GM12878 (cell line): ENCODE measurements at regions not wholly inside any gene's neighbourhood (a gene's known extent, or its start where the extent isn't known, plus 50 kb on each side); places are given as distances from the start of the nearest gene placed in this dataset.

Source experiments
- BACH1 ChIP-seq: fragments of 450-650 bp; IDR thresholded peaks from 2 replicates; pipeline ENCODE4 v1.6.1; 2017; ENCODE audit warnings: mild to moderate bottlenecking, borderline replicate concordance
- CBFB ChIP-seq: IDR thresholded peaks from 2 replicates; pipeline ENCODE4 v1.6.1; 2016; ENCODE audit warnings: antibody characterized with exemption, low read depth
- CHD4 ChIP-seq: fragments of 200-600 bp; sonication (generic); IDR thresholded peaks from 2 replicates; pipeline ENCODE4 v1.6.1; 2016; ENCODE audit warnings: mild to moderate bottlenecking
- EP300 ChIP-seq, 2 experiments: fragments of 150-350 bp in 1 of 2; IDR thresholded peaks; 2 replicates each; pipeline ENCODE4 v1.6.1; 2011 to 2012; ENCODE audit warnings: low read depth in 2 of 2, low read length in 2 of 2, borderline replicate concordance in 1 of 2, improper control_type of control experiment in 1 of 2, inconsistent platforms in 1 of 2; ENCODE audit not compliant: control insufficient read depth in 1 of 2
- EZH2 ChIP-seq: IDR thresholded peaks from 2 replicates; pipeline ENCODE4 v1.6.1; 2012; ENCODE audit warnings: low read depth, mild to moderate bottlenecking, control low read depth, inconsistent platforms, low read length, borderline replicate concordance; ENCODE audit not compliant: control insufficient read depth
- HDAC6 ChIP-seq: fragments of 200-600 bp; sonication (generic); IDR thresholded peaks from one replicate; pipeline ENCODE4 v1.8.0; 2017; ENCODE audit warnings: antibody characterized with exemption; ENCODE audit not compliant: unreplicated experiment
- NFIC ChIP-seq: IDR thresholded peaks from 2 replicates; pipeline ENCODE4 v1.6.1; 2012; ENCODE audit warnings: low read depth, mild to moderate bottlenecking, inconsistent platforms, low read length, moderate library complexity
- POU2F2 ChIP-seq: IDR thresholded peaks from 3 replicates; pipeline ENCODE4 v1.6.1; 2011; ENCODE audit warnings: low read depth, mild to moderate bottlenecking, low read length, borderline replicate concordance
- RBBP5 ChIP-seq: fragments of 200-600 bp; sonication (generic); conservative IDR thresholded peaks from 2 replicates; pipeline ENCODE4 v1.6.1; 2016
- SMC3 ChIP-seq: IDR thresholded peaks from 2 replicates; pipeline ENCODE4 v1.6.1; 2011; ENCODE audit warnings: low read length, improper control_type of control experiment, borderline replicate concordance
- TAF1 ChIP-seq: IDR thresholded peaks from 2 replicates; pipeline ENCODE4 v1.6.1; 2011; ENCODE audit warnings: mild to moderate bottlenecking, low read depth, low read length, borderline replicate concordance
- USF2 ChIP-seq: IDR thresholded peaks from 2 replicates; pipeline ENCODE4 v1.6.1; 2011; ENCODE audit warnings: low read depth, low read length, improper control_type of control experiment, borderline replicate concordance
- YY1 ChIP-seq: IDR thresholded peaks from 2 replicates; pipeline ENCODE4 v1.6.1; 2011; ENCODE audit warnings: low read depth, mild to moderate bottlenecking, low read length

- TF ChIP-seq CBFB = no peak
- no peak for TF ChIP-seq BACH1
- TF ChIP-seq YY1 = no peak
- no peak for TF ChIP-seq NFIC
- no peak for TF ChIP-seq CHD4
- TF ChIP-seq HDAC6 = no peak
- no peak for TF ChIP-seq TAF1
- no peak for TF ChIP-seq USF2
- no peak for TF ChIP-seq EP300 (IDR thresholded peaks at IDR 0.05; ENCODE audit: borderline replicate concordance in 1 of 2, control insufficient read depth in 1 of 2, low read depth in 2 of 2, low read length in 2 of 2)
- no peak for TF ChIP-seq POU2F2
- TF ChIP-seq EZH2 = no peak
- no peak for TF ChIP-seq RBBP5
- no peak for TF ChIP-seq SMC3
These were observed 171.5 kb upstream of the NAMPT start for GRCh38 chr7:106456329-106456728.
